ENCODE measurements at regions not wholly inside any gene's neighbourhood (a gene's known extent, or its start where the extent isn't known, plus 50 kb on each side); places are given as distances from the start of the nearest gene placed in this dataset.

DNA sequence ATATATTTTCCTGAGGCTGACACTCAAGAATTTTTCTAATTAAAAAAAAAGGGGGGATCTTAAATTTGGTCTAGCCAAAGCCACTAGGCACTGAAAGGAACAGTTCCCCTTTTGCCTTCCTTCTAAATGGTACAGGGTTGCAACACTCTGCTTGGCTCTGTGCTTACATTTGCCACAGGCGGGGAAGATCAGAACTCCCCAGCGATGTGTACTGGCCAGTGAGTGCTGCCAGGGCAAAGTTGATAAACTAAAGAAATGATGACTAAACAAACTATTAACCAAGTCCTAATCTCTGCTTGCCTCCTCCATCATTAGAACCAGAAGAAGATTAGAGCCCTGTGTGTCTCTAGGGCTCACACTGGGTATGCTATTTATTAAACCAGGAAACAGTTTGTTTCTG, 75.3 kb upstream of the SCEL start:
- TF ChIP-seq, protein P1, sequence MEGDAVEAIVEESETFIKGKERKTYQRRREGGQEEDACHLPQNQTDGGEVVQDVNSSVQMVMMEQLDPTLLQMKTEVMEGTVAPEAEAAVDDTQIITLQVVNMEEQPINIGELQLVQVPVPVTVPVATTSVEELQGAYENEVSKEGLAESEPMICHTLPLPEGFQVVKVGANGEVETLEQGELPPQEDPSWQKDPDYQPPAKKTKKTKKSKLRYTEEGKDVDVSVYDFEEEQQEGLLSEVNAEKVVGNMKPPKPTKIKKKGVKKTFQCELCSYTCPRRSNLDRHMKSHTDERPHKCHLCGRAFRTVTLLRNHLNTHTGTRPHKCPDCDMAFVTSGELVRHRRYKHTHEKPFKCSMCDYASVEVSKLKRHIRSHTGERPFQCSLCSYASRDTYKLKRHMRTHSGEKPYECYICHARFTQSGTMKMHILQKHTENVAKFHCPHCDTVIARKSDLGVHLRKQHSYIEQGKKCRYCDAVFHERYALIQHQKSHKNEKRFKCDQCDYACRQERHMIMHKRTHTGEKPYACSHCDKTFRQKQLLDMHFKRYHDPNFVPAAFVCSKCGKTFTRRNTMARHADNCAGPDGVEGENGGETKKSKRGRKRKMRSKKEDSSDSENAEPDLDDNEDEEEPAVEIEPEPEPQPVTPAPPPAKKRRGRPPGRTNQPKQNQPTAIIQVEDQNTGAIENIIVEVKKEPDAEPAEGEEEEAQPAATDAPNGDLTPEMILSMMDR (IDR thresholded peaks at IDR 0.05; ENCODE audit: unreplicated experiment), result no peak
- intact Hi-C loops (cut with micrococcal nuclease; ENCODE audit: unreplicated experiment), result no loop called here
- CTCF ChIA-PET, result no interaction called here
- H3K36me3 Mint-ChIP-seq (ENCODE audit: insufficient read depth, unreplicated experiment), result no peaks in the 10 kb centered on the region
- BruUV-seq (replicated peaks), result no TSS peak
- H3K4me1 Mint-ChIP-seq (ENCODE audit: low read depth, unreplicated experiment), result no peaks in the 10 kb centered on the region
- no peaks in the 10 kb centered on the region for H3K9me3 Mint-ChIP-seq (ENCODE audit: low read depth, unreplicated experiment)
- H3K27ac Mint-ChIP-seq (ENCODE audit: unreplicated experiment), result no peak overlapping the region
- no peaks in the 10 kb centered on the region for H3K27me3 Mint-ChIP-seq (ENCODE audit: unreplicated experiment)
- DNase-seq, result no peak
- no peak overlapping the region for H3K4me3 Mint-ChIP-seq (ENCODE audit: low read depth, unreplicated experiment)

DNA sequence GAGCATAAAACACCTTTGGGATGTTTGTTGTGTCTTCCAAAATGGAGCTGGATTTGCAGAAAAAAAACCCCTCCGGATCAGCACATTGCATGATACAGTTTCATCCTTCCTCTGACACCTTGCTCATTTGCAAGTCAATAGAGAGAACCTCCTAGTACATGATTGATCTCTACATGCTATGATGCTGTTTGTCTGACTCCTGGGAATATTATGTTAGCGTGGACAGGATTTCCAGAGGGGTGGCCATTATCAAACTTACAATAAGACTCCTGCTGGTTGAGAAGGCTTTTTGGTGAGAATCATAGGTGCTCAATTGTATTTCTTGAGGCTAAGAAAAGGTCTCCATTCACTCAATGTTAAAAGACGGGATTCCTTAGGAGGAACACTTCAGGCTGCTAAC, 75.9 kb upstream of the SCEL start:
- H3K36me3 Mint-ChIP-seq (ENCODE audit: insufficient read depth, unreplicated experiment), result no peaks in the 10 kb centered on the region
- intact Hi-C loops (cut with micrococcal nuclease; ENCODE audit: unreplicated experiment), result no loop called here
- H3K9me3 Mint-ChIP-seq (ENCODE audit: low read depth, unreplicated experiment), result no peaks in the 10 kb centered on the region
- H3K4me3 Mint-ChIP-seq (ENCODE audit: low read depth, unreplicated experiment), result no peak overlapping the region
- H3K27me3 Mint-ChIP-seq (ENCODE audit: unreplicated experiment), result no peaks in the 10 kb centered on the region
- H3K27ac Mint-ChIP-seq (ENCODE audit: unreplicated experiment), result no peak overlapping the region
- CTCF ChIA-PET, result no interaction called here
- TF ChIP-seq, protein P1 (IDR thresholded peaks at IDR 0.05; ENCODE audit: unreplicated experiment), result no peak
- no TSS peak for BruUV-seq (replicated peaks)
- DNase-seq, result no peak
- no peaks in the 10 kb centered on the region for H3K4me1 Mint-ChIP-seq (ENCODE audit: low read depth, unreplicated experiment)

DNA sequence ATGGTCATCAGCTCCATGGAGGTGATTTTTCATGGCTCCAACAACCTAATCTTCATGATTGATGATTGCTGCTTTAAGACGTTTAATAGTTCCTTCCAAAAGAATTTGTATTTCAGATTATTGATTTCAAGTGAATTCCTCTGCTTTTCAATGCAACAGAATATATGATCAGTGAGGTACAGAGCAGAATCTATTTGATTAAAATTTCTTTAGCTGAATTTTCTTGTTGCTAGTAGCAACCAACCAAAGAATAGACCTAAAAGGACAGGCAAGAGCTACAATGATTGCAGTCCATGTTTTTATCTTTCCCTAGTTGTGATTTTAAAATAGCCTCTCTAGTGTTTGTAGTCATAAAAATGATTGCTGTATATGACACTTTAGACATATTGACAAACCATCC, 76.8 kb upstream of the SCEL start:
- BruUV-seq (replicated peaks), result no TSS peak
- no peaks in the 10 kb centered on the region for H3K4me1 Mint-ChIP-seq (ENCODE audit: low read depth, unreplicated experiment)
- no peaks in the 10 kb centered on the region for H3K36me3 Mint-ChIP-seq (ENCODE audit: insufficient read depth, unreplicated experiment)
- TF ChIP-seq, protein P1 (IDR thresholded peaks at IDR 0.05; ENCODE audit: unreplicated experiment), result no peak
- intact Hi-C loops (cut with micrococcal nuclease; ENCODE audit: unreplicated experiment), result no loop called here
- DNase-seq, result no peak
- no peaks in the 10 kb centered on the region for H3K9me3 Mint-ChIP-seq (ENCODE audit: low read depth, unreplicated experiment)
- H3K27ac Mint-ChIP-seq (ENCODE audit: unreplicated experiment), result no peak overlapping the region
- H3K4me3 Mint-ChIP-seq (ENCODE audit: low read depth, unreplicated experiment), result no peak overlapping the region
- H3K27me3 Mint-ChIP-seq (ENCODE audit: unreplicated experiment), result no peaks in the 10 kb centered on the region
- CTCF ChIA-PET, result no interaction called here

DNA sequence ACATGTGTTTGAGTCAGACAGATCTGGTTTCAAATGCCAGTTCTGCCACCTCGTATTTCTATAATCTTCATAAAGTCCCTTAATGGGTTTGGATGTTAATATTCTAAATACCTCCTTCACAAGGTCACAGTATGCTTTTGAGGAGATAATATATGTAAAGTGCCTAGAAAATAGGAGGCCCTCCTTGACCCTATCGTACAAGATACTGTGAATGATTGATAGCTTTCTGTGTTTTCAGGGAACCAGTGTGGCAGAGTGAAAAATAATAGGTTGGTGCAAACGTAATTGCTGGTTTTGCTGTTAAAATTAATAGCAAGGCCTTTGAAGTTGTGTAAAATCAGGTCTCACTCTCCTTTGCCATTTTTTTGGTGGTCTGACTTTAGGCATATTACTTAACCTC, 77.5 kb upstream of the SCEL start:
- CTCF ChIA-PET, result no interaction called here
- no peaks in the 10 kb centered on the region for H3K9me3 Mint-ChIP-seq (ENCODE audit: low read depth, unreplicated experiment)
- TF ChIP-seq, protein P1 (IDR thresholded peaks at IDR 0.05; ENCODE audit: unreplicated experiment), result no peak
- no peak overlapping the region for H3K4me3 Mint-ChIP-seq (ENCODE audit: low read depth, unreplicated experiment)
- DNase-seq, result no peak
- intact Hi-C loops (cut with micrococcal nuclease; ENCODE audit: unreplicated experiment), result no loop called here
- H3K27me3 Mint-ChIP-seq (ENCODE audit: unreplicated experiment), result no peaks in the 10 kb centered on the region
- H3K4me1 Mint-ChIP-seq (ENCODE audit: low read depth, unreplicated experiment), result no peaks in the 10 kb centered on the region
- no peak overlapping the region for H3K27ac Mint-ChIP-seq (ENCODE audit: unreplicated experiment)
- H3K36me3 Mint-ChIP-seq (ENCODE audit: insufficient read depth, unreplicated experiment), result no peaks in the 10 kb centered on the region
- no TSS peak for BruUV-seq (replicated peaks)

DNA sequence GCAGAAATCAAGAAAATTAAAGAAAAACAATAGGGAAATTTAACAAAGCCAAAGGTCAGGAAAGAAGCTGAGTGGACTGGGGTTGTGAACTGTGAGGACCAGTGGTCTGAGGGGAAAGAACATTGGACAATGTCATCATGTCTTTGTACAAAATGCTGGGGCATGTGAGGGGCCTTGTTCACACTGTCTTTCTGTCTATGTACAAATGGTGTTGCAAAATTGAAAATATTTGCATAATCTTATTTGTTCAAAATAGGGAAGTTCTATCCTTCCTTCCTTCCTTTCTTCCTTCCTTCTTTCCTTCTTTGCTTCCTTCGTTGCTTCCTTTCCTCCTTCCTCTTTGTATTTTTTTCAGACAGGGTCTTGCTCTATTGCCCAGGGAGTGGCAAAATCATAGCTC, 79.2 kb upstream of the SCEL start:
- BruUV-seq (replicated peaks), result no TSS peak

More for the DNA sequence above, 79.2 kb upstream of the SCEL start:
- H3K4me1 Mint-ChIP-seq (ENCODE audit: low read depth, unreplicated experiment), result no peaks in the 10 kb centered on the region
- no peak overlapping the region for H3K4me3 Mint-ChIP-seq (ENCODE audit: low read depth, unreplicated experiment)
- H3K36me3 Mint-ChIP-seq (ENCODE audit: insufficient read depth, unreplicated experiment), result no peaks in the 10 kb centered on the region
- DNase-seq, result no peak
- intact Hi-C loops (cut with micrococcal nuclease; ENCODE audit: unreplicated experiment), result no loop called here
- TF ChIP-seq, protein P1 (IDR thresholded peaks at IDR 0.05; ENCODE audit: unreplicated experiment), result no peak
- no peak overlapping the region for H3K27ac Mint-ChIP-seq (ENCODE audit: unreplicated experiment)
- CTCF ChIA-PET, result no interaction called here
- no peaks in the 10 kb centered on the region for H3K9me3 Mint-ChIP-seq (ENCODE audit: low read depth, unreplicated experiment)
- no peaks in the 10 kb centered on the region for H3K27me3 Mint-ChIP-seq (ENCODE audit: unreplicated experiment)

All from Calu3 (cell line).